Sigmoid colon (tissue), 4 donors: ENCODE measurements at regions not wholly inside any gene's neighbourhood (a gene's known extent, or its start where the extent isn't known, plus 50 kb on each side); places are given as distances from the start of the nearest gene placed in this dataset.

Experiments used
- EP300 ChIP-seq, 4 donors: sonication (generic); formaldehyde crosslinking; IDR thresholded peaks; one replicate each; pipeline ENCODE4 v1.6.1; 2017; ENCODE audit warnings: antibody characterized with exemption in 4 of 4
- POLR2A ChIP-seq, 2 donors: fragments of 450-650 bp; IDR thresholded peaks; one replicate each; pipeline ENCODE4 v1.6.1; 2016; ENCODE audit warnings: antibody characterized with exemption in 2 of 2, mild to moderate bottlenecking in 2 of 2, moderate library complexity in 2 of 2
- POLR2AphosphoS5 ChIP-seq, 4 donors: sonication (generic); formaldehyde crosslinking; IDR thresholded peaks; one replicate each; pipeline ENCODE4 v1.6.1; 2017; ENCODE audit warnings: antibody characterized with exemption in 4 of 4
- TF ChIP-seq, protein P1 (sequence below), 4 experiments: fragments of 450-650 bp in 3 of 4; fragments of 200-600 bp in 1 of 4; IDR thresholded peaks; one replicate each; pipeline ENCODE4 v1.5.1; 2016 to 2019; ENCODE audit warnings: antibody characterized with exemption in 4 of 4, mild to moderate bottlenecking in 3 of 4, moderate library complexity in 2 of 4

DNA sequence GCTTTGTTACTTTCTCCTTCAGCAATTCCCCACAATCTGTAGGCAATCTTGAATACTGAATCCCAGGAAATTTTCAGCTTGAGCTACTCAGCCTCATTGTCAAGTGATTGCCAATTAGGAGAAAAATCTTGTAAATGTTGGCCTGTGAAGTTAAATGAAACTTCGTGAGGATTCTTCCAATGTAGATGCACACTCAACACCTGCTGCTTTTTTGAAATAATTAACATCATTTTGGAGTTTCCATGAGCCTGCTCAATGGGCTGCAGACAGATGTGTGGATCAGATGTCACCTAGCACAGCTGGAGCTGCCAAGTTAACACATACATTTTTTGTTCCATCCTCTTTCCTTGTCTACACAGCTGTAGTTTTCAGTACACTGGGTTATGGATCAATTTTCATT, 645.6 kb upstream of the LUZP2 start:
- TF ChIP-seq, protein P1, sequence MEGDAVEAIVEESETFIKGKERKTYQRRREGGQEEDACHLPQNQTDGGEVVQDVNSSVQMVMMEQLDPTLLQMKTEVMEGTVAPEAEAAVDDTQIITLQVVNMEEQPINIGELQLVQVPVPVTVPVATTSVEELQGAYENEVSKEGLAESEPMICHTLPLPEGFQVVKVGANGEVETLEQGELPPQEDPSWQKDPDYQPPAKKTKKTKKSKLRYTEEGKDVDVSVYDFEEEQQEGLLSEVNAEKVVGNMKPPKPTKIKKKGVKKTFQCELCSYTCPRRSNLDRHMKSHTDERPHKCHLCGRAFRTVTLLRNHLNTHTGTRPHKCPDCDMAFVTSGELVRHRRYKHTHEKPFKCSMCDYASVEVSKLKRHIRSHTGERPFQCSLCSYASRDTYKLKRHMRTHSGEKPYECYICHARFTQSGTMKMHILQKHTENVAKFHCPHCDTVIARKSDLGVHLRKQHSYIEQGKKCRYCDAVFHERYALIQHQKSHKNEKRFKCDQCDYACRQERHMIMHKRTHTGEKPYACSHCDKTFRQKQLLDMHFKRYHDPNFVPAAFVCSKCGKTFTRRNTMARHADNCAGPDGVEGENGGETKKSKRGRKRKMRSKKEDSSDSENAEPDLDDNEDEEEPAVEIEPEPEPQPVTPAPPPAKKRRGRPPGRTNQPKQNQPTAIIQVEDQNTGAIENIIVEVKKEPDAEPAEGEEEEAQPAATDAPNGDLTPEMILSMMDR (IDR thresholded peaks at IDR 0.05), result no peak
- TF ChIP-seq POLR2A (IDR thresholded peaks at IDR 0.05) (no peak), EP300 (IDR thresholded peaks at IDR 0.05) (no peak), POLR2AphosphoS5 (IDR thresholded peaks at IDR 0.05) (no peak)
